GM21737 (cell line): ENCODE measurements at regions not wholly inside any gene's neighbourhood (a gene's known extent, or its start where the extent isn't known, plus 50 kb on each side); places are given as distances from the start of the nearest gene placed in this dataset.

Experiments used
- ATAC-seq: cut with Tn5 transposase; IDR thresholded peaks from one replicate; pipeline ENCODE4 v1.9.1; 2021; ENCODE audit warnings: mild to moderate bottlenecking, moderate library complexity; ENCODE audit not compliant: unreplicated experiment

DNA sequence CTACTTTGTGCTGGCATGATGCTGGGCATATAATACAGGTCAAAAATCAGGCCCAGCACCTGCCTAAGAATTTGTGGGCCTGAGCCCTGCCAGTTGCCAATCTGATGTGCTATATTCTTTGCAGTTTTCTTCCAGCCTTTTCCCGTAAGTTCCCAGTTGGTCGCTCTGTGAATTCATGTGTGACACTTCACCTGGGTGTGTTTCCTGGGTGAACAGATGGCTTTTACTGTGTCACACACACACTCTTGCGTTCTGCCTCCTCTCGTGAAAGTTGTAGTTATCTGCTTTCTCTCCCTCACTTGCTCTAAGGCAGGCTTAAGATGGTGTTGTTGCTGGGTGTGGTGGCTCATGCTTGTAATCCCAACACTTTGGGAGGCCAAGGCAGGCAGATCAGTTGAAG, 153.5 kb upstream of the DMRT1 start:
- ATAC-seq = no peak

DNA sequence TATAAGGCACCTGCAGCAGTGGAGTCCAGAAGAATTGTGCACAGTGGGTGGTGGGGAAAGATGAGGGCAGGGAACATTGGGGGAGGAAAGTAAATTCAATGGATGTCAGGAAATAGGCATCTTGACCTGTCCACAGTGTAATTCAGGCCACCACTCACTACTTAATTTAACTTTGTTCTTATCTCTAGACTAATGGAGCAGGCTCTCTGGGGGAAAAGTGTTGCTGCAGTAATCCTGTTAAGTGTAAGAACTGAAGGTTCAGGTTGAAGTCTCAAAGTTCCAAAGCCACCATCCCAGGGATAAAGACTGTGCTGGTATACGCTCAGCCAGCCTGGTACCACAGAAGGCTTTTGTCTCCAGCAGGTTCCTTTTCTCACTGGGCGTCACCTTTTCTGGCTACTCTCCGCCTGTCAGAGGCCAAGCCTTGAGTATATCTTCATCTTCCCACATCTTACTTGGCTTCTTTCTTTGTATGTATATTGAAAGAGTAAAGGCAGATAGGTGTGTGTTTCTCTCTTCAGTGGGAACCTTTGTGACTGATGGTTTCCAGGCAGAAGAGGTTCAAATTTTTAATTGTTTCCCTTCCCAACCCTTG, 150.9 kb upstream of the DMRT1 start:
- ATAC-seq = no peak

DNA sequence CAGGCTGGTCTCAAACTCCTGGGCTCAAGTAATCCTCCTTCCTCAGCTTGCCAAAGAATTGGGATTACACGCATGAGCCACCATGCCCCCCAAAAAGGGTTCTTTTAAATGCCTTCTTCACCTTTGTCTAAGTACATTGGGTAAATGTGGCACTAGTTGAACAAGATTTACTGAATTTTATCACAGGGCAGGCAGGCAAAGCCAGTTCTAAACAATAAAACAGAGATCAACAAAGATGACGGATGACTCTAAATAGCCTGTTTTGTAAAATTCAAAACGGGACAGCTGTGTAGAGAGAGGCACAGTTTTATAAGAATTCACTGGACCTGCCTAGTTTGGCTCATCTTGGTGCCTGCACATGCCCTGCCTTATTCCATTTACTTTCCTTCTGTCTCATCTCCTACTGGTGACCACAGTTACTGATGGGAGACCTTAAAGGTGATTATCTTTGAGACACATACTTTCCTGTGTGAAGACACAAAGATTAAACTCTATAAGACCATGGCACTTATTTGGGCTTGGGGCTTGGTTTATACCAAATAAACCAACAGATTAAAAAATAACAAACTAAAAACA, 149.6 kb upstream of the DMRT1 start:
- no peak for ATAC-seq

DNA sequence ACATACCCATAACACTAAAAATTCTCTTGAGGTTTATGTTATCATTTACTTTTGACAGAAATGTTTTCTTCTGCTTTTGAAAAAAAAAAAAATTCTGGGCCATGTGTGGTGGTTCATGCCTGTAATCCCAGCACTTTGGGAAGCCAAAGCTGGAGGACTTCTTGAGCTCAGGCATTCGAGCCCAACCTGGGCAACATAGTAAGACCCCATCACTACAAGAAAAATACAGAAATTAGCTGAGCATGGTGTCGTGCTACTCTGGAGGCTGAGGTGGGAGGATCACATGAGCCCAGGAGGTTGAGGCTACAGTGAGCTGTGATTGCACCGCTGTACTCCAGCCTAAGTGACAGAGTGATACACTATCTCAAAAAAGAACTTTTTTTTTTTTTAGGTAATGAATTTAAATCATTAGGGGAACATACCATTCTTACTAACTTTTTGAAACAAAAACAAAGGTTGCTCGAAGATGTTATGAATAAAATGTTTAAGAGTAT, 148.8 kb upstream of the DMRT1 start:
- no peak for ATAC-seq

DNA sequence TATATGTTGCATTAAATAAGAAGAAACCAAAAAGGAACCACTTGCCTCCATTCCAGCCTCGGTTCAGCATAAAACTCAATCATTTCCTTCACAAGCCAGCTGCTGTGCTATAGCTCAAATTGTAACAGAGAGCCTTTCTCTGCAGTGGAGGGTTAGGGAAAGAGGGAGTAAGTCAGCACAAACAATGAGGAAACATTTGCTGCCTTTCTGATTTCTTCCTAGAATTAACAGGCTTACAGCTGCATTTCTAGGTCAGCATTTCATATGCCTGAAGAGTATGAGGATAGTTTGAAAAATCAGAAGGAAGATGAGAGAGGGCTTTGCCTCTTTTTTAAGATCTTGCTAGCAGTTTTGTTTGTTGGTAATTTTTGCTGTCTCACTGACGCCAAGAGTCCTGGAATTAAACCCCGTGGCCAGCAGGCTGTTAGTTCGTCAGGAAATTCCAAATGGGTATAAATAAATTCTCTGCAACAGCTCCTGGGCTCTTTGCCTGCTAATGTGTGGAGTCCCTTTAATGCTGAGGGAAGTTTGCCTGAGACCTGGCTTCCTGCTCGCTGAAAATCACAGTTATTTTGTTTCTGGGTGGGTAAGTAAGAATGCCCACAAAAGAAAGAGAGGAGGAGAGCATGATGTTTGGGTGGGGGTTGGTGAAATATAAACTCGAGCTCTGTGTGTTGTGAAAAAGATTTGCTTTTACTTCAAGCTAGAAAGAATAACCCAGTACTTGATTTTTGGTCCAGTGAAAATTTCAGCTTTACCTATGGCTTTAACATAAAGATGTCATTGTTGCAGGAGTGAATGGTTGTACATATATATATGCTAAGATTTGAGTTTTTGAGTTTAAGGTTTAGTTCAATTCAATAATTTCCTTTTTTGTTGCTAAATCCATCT, 148.1 kb upstream of the DMRT1 start:
- no peak for ATAC-seq

DNA sequence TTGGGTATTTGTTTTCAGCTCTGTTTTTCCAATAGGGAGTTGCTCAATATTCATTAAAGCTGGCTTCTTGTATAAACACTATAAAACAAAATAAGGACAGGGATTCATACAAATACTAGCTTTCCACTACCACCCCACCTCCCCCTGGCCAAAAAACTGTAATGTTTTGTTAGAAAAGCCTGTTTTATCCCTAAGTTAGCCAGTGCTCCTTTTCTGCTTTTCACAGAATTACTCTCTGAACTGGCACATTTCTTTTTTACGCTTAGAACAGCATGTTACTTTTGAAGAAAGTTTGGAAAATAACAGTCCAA, 147.4 kb upstream of the DMRT1 start:
- ATAC-seq = no peak

DNA sequence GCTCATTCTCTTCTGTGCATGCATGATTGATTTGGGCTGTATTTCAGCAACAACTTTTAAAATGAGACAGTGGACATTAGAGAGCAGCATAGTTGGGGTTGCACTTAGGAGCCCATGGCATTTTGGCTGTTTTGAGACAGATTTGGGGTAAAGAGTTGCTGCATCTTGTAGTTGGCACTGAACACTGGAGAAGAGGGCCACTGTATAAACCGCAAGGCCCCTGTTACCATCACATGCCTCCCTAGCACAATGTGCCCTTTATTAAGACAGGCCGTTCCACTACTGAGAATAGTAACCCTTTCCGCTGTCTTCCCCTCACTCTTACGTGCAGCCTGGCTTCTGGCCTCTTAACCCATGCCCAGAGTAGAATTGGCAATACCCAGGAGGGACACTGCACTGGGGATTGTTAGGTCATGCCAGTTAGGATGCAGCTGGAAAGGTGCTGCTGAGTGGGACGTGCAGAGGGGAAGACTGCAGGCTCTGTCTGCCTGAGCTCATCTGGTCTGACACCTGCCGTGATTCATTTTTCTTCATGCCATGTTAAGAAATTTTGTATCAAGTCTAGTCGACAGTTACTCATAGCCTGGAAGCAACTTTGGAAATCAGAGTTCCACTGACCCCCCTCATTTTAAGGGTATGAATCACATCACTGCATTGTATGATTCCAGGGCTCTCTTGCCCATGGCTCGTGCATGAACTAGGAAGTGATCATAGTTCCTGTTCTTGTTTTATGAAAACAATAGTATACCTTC, 146.9 kb upstream of the DMRT1 start:
- ATAC-seq = no peak

DNA sequence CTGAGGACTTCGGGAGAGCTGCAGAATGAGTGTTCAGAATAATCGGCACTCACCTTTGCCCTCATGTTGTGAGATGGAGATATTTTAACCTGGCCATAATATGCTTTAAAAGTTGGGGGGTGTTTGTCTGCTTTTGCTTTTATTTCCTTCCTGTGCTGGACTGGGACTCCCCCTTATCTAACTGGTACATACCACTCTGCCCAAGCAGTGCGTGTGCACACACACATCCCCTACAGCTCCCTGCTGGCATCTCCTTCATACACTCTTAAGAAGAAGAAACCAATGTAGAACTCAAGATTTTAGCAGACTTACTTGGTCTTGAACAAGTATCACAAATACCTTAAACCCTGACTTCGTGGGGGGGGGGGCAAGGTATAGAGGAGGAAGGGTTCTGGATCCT, 146.2 kb upstream of the DMRT1 start:
- no peak for ATAC-seq

DNA sequence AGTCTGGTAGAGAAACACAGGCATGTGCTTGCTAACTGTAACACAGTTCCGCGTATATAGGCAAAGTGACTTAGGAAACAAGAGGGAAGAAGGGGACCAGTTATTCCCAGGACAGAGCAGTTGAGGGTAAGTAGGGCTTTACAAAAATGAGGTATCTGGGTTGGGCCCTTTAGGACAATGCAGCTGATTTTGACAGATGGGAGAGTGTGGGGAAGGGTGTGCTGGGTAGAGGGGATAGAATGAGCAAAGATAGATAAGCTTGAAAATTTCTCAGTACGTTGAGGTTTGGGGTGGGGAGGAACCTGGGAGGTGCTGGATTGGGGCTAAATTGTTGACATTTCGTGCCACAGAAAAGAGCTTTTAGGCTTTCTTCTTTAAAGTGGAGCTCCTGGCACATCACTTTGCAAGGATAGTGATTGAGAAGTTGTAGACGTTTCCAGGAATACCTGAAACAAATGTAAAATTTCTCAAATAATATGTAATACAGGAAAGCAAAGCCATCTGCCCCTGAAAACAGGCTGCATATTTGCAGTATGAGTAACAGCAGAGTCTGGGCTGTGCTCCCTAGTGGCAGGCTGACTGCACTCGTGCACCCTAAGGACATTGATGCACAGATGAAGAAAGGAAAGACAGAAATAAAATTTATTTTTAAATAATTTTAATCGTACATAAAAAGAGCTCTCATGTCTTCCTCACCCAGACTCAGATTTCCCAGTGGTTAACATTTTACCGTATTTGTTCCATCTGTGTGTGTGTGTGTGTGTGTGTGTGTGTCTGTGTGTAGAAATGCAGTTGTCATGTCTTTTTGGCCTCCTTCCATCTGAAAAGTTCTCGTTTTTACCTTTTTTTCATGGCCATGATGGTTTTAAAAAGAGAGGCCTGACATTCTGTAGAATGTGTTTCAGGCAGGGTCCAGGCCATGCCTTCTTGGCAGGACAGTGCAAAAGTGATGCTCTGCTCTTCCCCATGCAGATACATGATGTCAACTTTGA, 144.9 kb upstream of the DMRT1 start:
- no peak for ATAC-seq

DNA sequence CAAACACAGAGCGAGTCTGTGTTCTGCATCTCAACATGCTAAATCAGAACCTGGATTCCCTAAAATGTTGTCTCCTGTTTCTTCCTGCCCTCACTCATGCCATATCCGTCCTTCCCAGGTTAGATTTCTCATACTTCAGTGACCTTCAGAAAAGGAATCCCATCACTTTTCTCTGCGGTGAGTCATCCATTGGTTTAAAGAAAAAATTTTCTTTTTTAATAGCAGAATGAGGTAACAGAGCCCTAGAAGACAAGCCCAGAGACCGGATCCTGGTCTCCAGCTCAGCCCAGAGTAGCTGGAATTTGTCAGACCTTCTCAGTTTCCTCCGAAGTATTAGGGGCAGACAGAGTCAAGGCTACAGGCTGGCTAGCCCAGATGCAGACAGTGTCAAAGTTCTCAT, 143.2 kb upstream of the DMRT1 start:
- ATAC-seq = no peak

DNA sequence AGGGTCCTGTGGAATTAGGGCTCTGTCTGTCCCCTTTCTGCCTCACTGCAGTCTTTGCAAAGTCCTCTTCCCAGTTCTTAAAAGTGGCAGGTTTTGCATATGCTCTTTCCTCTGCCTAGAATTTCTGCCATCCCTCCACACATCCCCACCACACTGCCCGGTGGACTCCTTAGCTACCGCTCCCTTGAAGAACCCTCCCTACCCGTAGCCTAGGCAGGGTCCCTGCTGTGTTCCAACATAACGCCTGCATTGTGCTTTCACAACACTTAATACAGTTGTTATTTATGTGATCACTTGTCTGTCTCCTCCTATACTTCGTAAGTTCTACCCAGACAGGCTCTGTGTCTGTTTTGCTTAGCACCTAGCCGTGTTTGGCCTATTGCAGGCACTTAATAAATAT, 142.5 kb upstream of the DMRT1 start:
- no peak for ATAC-seq

DNA sequence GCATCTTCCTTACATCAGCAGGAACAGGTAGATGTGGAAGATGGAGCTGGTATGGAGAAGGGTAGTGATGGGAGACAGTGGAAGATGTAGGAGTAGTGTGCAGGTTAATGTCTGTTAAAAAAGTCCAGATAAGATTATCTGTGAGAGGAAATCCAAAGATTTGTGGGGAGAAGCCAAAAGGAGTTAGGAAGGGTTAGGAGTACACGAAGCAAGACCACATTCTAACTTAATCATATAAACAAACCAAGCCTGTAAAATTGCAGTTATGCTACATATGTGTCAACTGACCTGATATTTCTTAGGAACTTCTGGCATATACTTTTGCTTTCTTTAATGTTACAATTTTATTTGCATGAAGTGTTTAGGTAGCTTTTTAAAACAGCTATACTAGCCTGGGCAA, 142.1 kb upstream of the DMRT1 start:
- no peak for ATAC-seq

DNA sequence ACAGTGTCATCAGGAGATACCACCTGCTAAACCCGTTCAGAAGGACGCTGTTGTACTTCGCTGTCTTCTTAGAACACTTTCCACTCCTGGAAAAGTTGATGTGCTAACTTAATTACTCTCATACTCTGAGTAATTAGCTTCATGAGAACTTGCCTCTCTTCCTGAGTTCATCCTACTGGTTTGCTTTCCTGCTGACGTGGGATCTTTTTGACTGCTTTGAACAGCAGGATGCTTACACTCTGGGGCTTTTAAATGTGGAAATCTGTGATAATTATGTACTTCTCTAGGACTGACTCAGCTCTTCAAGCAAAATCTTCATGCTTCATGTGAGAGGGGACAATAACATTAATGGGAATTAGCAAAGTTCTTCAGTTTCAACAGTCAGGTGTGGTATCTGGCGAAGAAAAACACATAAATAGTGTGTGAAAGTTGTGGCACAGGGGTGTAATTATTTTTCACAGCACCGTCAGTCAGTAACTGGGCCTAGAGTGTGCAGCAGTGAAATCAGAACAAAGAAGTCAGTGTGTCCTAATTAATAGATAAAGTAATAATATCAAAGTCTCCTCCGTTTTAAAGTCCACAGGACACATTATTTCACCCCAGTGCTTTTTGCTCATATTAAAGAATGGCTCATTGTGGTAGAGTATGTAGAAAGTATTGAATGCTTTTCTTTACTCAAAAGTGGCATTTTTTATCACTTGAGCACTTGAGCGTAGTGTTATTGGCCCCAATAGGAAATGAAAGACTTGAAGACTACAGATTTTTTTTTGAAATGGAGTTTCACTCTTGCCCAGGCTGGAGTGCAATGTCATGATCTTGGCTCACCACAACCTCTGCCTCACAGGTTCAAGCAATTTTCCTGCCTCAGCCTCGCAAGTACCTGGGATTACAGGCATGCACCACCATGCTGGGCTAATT, 140.9 kb upstream of the DMRT1 start:
- no peak for ATAC-seq

DNA sequence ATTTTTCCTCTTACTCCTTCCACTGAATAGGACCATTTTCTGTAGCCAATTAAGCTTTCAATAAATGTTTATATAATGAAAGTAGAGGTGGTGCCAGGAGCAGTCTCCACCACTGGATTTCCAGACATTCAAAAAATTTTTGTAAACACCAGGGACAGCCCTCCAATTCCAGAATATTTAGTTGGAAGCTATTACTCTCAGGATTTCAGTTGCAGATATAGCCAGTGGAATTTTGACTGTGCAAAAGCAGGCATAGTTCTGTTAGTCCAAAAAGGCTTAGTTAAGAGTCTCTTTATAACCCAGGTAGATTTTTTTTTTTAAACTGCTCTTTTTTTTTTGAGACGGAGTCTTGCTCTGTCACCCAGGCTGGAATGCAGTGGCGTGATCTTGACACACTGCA, 138.1 kb upstream of the DMRT1 start:
- ATAC-seq = no peak

DNA sequence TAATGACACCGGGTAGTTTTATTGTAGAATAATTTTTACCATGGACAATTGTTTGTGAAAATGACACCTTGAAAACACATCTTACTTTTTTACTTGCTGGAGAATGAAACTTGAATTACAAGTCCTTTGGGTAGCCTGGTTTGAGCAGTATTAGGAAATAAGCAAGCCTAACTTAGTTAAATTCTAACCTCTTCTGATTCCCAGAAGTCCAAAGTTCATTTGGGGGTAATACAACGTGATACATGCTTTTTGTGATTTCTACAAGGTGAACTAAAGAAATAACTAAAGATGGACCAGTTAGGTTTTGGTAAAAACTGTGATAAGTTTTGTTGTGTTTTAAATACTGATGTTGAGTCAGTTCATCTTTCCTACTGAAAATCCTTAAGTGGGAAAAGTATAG, 135.4 kb upstream of the DMRT1 start:
- ATAC-seq = no peak

DNA sequence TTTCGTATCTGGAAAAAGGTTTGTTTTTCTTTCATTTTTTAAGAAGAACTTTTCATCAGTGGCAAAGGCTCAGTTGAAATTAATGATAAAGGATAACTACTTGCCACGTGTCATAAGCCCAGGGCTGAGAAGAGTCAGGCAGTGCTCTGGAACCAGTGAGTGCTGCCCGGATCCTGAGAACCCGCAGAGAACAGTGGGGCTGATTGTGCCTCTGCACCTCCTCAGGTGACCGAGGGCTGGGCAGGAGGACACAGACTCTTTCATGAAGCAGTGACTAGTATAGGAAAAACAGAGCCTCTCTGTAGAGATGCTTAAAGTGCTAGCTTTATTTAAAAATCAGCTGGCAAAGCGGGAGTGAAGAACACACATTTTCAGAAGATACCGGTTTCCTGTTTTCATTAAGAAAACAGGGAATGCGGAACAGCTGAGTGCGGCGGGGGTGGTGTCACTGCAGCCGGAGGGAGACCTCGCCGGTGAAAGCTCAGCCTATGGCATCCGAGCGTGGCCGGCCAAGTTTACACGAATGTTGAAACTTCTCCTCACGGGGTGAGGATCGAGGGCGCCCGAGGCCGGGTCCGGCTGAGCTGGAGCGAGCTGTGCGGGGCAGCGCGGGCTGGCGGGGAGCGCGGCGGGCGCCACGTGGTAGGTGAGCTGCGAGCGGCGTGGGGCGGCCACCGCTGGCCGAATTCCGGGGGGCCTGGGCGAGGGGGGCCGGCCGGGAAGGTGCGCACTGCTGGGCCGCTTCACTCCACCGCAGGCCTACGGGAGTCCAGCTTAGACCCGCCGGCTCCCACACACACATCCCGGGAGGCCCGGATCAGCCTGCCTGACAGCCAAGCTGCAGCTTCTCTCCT, 134.7 kb upstream of the DMRT1 start:
- ATAC-seq = no peak

DNA sequence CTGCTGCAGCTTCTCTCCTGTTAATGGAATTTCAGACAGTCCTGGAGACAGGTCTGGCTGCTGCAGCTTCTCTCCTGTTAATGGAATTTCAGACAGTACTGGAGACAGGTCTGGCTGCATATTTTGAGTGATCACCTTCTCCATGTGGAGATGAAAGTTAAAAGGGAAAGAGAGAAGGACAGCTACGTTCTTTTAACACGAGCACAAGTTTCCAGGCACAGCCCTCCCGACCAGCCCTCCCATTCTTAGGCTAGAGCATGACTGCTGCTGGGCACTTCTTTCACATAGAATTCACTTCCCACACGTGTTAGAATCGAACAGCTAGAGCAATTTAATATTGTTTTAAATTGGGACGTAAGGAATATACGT, 133.3 kb upstream of the DMRT1 start:
- no peak for ATAC-seq
